HepG2 (cell line): ENCODE measurements at regions not wholly inside any gene's neighbourhood (a gene's known extent, or its start where the extent isn't known, plus 50 kb on each side); places are given as distances from the start of the nearest gene placed in this dataset.

ENCODE experiments used
- ATAC-seq: fragments of 200-7000 bp; cut with Tn5 transposase; 3 replicates; pipeline ENCODE4 v1.9.1; 2020; ENCODE audit warnings: mild to moderate bottlenecking, moderate library complexity
- BruUV-seq: library from RNA; stranded (reverse); fragments of 400-500 nt; replicated peaks from 2 replicates; lab custom pipeline; 2021; lab: Mats Ljungman, UMichigan
- CTCF ChIA-PET: fragments of 300-600 bp; formaldehyde crosslinking; extraction: SDS; loops from one replicate; lab custom pipeline; 2021; ENCODE audit warnings: low total read pairs, inconsistent platforms, low intra/inter-chr PET ratio; lab: Yijun Ruan, JAX
- POLR2A ChIA-PET: fragments of 350-600 bp; sonication (Branson Sonifier 250); formaldehyde crosslinking; loops from one replicate; lab custom pipeline; 2020; ENCODE audit warnings: antibody characterized with exemption, inconsistent platforms; lab: Yijun Ruan, JAX
- DNase-seq: peaks from one replicate; pipeline ENCODE4 v3.0.0-alpha.2; 2015; ENCODE audit warnings: low spot score
- FAIRE-seq: peaks from 3 replicates; lab custom pipeline; 2011; peaks lifted over from hg19 to GRCh38; lab: Jason Lieb, UNC
- H2AFZ ChIP-seq: one replicate; pipeline ENCODE4 v1.6.1; 2011; ENCODE audit warnings: low read length, inconsistent platforms
- H3K27ac ChIP-seq: fragments of 300-600 bp; 3 replicates; pipeline ENCODE4 v1.8.0; 2011; ENCODE audit warnings: mixed run types, mild to moderate bottlenecking, mixed read lengths, low read length, inconsistent platforms; ENCODE audit not compliant: insufficient read depth; ENCODE audit errors: extremely low read length
- H3K27me3 ChIP-seq, 2 experiments: fragments of 200-600 bp in 1 of 2; 2 replicates in 1 of 2; 3 replicates in 1 of 2; pipeline versions ENCODE4 v1.6.0 to v1.8.0; 2011; ENCODE audit warnings: low read length in 2 of 2, mild to moderate bottlenecking in 2 of 2, moderate library complexity in 2 of 2, inconsistent platforms in 1 of 2; ENCODE audit not compliant: insufficient read depth in 2 of 2, control insufficient read depth in 1 of 2
- H3K36me3 ChIP-seq, 2 experiments: fragments of 200-600 bp in 1 of 2; replicated peaks in 1 of 2; 2 replicates in 1 of 2; 3 replicates in 1 of 2; pipeline versions ENCODE4 v1.5.1 to v1.8.0; 2011; ENCODE audit warnings: low read length in 2 of 2, inconsistent platforms in 1 of 2; ENCODE audit not compliant: insufficient read depth in 2 of 2, control insufficient read depth in 1 of 2
- H3K4me1 ChIP-seq: 2 replicates; pipeline ENCODE4 v1.5.1; 2012; ENCODE audit warnings: low read length, inconsistent platforms; ENCODE audit not compliant: insufficient read depth
- H3K4me2 ChIP-seq: 2 replicates; pipeline ENCODE4 v1.6.0; 2011; ENCODE audit warnings: low read depth, low read length, inconsistent platforms
- H3K4me3 ChIP-seq, 3 experiments: fragments of 200-600 bp in 1 of 3; sonication (generic), shearing (Covaris generic) in 1 of 3; replicated peaks in 1 of 3; 2 replicates each; pipeline ENCODE4 v1.5.1; 2011 to 2016; ENCODE audit warnings: low read length in 3 of 3, inconsistent platforms in 2 of 3, low read depth in 2 of 3, mild to moderate bottlenecking in 2 of 3, control low read depth in 1 of 3, mixed read lengths in 1 of 3; ENCODE audit not compliant: insufficient read depth in 1 of 3
- H3K79me2 ChIP-seq: one replicate; pipeline ENCODE4 v1.6.1; 2011; ENCODE audit warnings: low read length, inconsistent platforms; ENCODE audit not compliant: insufficient read depth
- H3K9ac ChIP-seq: 2 replicates; pipeline ENCODE4 v1.6.0; 2011; ENCODE audit warnings: mild to moderate bottlenecking, low read depth, low read length, inconsistent platforms; ENCODE audit not compliant: insufficient read depth
- H3K9me3 ChIP-seq: 2 replicates; pipeline ENCODE4 v1.5.1; 2012; ENCODE audit warnings: mild to moderate bottlenecking, low read length
- H4K20me1 ChIP-seq: 2 replicates; pipeline ENCODE4 v1.6.0; 2011; ENCODE audit warnings: inconsistent platforms, mild to moderate bottlenecking, low read length, moderate library complexity; ENCODE audit not compliant: insufficient read depth
- ELF3 ChIP-seq: IDR thresholded peaks from 2 replicates; pipeline ENCODE4 v1.6.1; 2016; ENCODE audit warnings: missing genetic modification reagents, missing compliant biosample characterization
- EP300 ChIP-seq, 3 experiments: sonication (generic) in 1 of 3; formaldehyde crosslinking in 1 of 3; IDR thresholded peaks; 2 replicates each; pipeline versions ENCODE4 v1.5.1 to v1.6.1; 2011 to 2020; ENCODE audit warnings: low read depth in 2 of 3, low read length in 2 of 3, borderline replicate concordance in 1 of 3, improper control_type of control experiment in 1 of 3, mild to moderate bottlenecking in 1 of 3, missing genetic modification reagents in 1 of 3, moderate library complexity in 1 of 3
- FOXA3 ChIP-seq: IDR thresholded peaks from 2 replicates; pipeline ENCODE4 v1.6.1; 2016; ENCODE audit warnings: missing genetic modification reagents, missing compliant biosample characterization
- SALL2 ChIP-seq: sonication (generic); formaldehyde crosslinking; IDR thresholded peaks from 2 replicates; pipeline ENCODE4 v1.8.1; 2023; ENCODE audit warnings: mild to moderate bottlenecking, missing genetic modification reagents, inconsistent platforms
- TEAD3 ChIP-seq: optimal IDR thresholded peaks from 2 replicates; pipeline ENCODE3; 2016; ENCODE audit warnings: borderline replicate concordance
- ZNF333 ChIP-seq: sonication (generic); formaldehyde crosslinking; IDR thresholded peaks from 2 replicates; pipeline ENCODE4 v1.4.0; 2020; ENCODE audit warnings: mild to moderate bottlenecking, missing genetic modification reagents, borderline replicate concordance
- in situ Hi-C: cut with HindIII; loops from 2 replicates; pipeline ENCODE4 v1.10.0; 2017; ENCODE audit warnings: low pct_unique_long_range_greater_than_20kb; ENCODE audit not compliant: extremely low pct_ligation_motif_present
- intact Hi-C: fragments of 100-400 bp; cut with micrococcal nuclease; formaldehyde crosslinking; loops from one replicate; pipeline ENCODE4 v1.10.0; 2022; ENCODE audit not compliant: unreplicated experiment
- TF ChIP-seq, protein P1 (sequence below): sonication (generic); formaldehyde crosslinking; IDR thresholded peaks from 2 replicates; pipeline ENCODE4 v1.9.0; 2022; ENCODE audit warnings: missing genetic modification reagents, mild to moderate bottlenecking, borderline replicate concordance
- TF ChIP-seq, protein P2 (sequence below): sonication (generic); formaldehyde crosslinking; IDR thresholded peaks from 2 replicates; pipeline ENCODE4 v1.8.1; 2023; ENCODE audit warnings: missing genetic modification reagents, inconsistent platforms, borderline replicate concordance
- TF ChIP-seq, protein P3 (sequence below): sonication (generic); formaldehyde crosslinking; IDR thresholded peaks from 2 replicates; pipeline ENCODE4 v1.4.0; 2020; ENCODE audit warnings: missing genetic modification reagents
- TF ChIP-seq, protein P4 (sequence below): sonication (generic); formaldehyde crosslinking; IDR thresholded peaks from 2 replicates; pipeline ENCODE4 v1.5.1; 2020; ENCODE audit warnings: missing genetic modification reagents, mild to moderate bottlenecking, borderline replicate concordance
- TF ChIP-seq, protein P5 (sequence below): IDR thresholded peaks from 2 replicates; pipeline ENCODE4 v1.6.1; 2016; ENCODE audit warnings: missing biosample characterization, missing genetic modification reagents, low read depth

DNA sequence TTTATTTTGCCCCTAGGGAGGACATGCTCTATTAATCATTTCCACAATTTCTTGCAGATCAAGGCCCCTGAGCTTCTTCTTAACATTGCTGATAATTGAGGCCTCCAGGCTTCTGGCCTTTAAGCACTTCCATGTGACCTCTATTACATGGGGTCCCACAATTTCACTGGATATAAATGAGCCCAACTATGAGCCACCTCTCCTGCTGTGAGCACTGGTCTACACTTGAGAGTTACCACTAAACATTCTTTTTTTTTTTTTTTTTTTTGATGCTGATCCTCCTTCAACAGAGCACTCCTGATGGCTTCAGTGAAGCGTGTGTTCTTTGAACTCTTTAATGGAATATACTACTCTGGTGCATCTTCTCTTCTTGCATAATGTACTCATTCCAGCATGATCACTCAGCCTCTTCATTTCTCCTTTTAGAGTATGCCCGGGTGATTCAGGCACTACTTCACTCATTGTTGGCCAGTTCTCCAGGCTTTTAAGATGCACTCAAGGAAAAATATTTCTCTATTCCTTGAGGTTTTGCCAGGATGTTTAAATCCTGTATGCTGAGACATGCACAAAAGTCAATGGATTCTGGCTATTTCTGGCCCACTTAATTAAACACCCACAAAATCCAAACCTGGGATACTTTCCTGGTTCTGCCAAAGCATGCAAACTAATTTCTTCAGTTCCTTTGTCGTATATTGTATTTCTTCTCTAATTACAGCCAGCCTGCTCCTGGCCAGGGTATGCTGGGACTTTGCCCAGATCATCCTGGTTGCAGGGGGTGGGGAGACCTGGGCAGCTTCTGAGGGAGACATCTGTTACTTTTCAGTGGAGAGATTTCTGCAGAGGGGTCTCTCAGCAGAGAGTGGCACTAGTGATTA, 257.8 kb upstream of the LUZP2 start (continued):
- TF ChIP-seq, protein P1, sequence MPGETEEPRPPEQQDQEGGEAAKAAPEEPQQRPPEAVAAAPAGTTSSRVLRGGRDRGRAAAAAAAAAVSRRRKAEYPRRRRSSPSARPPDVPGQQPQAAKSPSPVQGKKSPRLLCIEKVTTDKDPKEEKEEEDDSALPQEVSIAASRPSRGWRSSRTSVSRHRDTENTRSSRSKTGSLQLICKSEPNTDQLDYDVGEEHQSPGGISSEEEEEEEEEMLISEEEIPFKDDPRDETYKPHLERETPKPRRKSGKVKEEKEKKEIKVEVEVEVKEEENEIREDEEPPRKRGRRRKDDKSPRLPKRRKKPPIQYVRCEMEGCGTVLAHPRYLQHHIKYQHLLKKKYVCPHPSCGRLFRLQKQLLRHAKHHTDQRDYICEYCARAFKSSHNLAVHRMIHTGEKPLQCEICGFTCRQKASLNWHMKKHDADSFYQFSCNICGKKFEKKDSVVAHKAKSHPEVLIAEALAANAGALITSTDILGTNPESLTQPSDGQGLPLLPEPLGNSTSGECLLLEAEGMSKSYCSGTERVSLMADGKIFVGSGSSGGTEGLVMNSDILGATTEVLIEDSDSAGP (CRISPR knock-in tag) = no peak
- TF ChIP-seq EP300 (IDR thresholded peaks at IDR 0.05; ENCODE audit: low read depth in 2 of 2, low read length in 2 of 2) (no peak), EP300 (CRISPR knock-in tag; IDR thresholded peaks at IDR 0.05; ENCODE audit: borderline replicate concordance) (no peak), SALL2 (CRISPR knock-in tag) (no peak), ZNF333 (no peak), FOXA3 (CRISPR knock-in tag) (no peak), ELF3 (CRISPR knock-in tag) (no peak)
- TF ChIP-seq, protein P2, sequence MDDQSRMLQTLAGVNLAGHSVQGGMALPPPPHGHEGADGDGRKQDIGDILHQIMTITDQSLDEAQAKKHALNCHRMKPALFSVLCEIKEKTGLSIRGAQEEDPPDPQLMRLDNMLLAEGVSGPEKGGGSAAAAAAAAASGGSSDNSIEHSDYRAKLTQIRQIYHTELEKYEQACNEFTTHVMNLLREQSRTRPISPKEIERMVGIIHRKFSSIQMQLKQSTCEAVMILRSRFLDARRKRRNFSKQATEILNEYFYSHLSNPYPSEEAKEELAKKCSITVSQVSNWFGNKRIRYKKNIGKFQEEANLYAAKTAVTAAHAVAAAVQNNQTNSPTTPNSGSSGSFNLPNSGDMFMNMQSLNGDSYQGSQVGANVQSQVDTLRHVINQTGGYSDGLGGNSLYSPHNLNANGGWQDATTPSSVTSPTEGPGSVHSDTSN = no peak

DNA sequence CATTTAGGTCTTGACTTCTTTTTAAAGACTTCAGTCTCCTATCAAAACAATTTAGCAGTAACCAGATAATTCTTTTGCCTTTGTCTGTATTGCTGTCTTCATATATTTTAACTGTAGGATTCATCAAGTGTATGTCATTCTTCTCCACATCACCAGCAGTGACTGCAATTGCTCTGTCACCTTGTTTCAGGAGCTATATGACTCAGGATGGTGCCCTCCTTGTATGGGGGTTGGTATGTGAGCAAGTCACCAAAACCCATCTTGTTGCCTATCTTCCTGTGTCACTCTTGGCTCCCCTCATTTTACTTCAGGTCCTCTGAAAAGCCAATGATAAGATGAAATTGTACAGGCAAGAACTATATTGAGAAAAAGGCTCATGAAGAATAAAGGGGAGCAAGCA, 256.9 kb upstream of the LUZP2 start:
- no peak overlapping the region for H3K9ac ChIP-seq
- no peak overlapping the region for H3K27ac ChIP-seq
- BruUV-seq = no TSS peak
- no peaks in the 10 kb centered on the region for H3K4me1 ChIP-seq
- in situ Hi-C loops = no loop called here
- H3K4me2 ChIP-seq = no peak overlapping the region
- H3K9me3 ChIP-seq = no peaks in the 10 kb centered on the region
- H3K79me2 ChIP-seq = no peaks in the 10 kb centered on the region
- DNase-seq (no peak), ATAC-seq (no peak), FAIRE-seq (no peak)
- H3K4me3 ChIP-seq = no peak overlapping the region
- CTCF ChIA-PET = no interaction called here
- H2AFZ ChIP-seq = no peak overlapping the region
- H3K36me3 ChIP-seq = no peaks in the 10 kb centered on the region
- no peaks in the 10 kb centered on the region for H4K20me1 ChIP-seq
- POLR2A ChIA-PET = no interaction called here
- no peaks in the 10 kb centered on the region for H3K27me3 ChIP-seq
- intact Hi-C loops = no loop called here
- TF ChIP-seq, protein P3, sequence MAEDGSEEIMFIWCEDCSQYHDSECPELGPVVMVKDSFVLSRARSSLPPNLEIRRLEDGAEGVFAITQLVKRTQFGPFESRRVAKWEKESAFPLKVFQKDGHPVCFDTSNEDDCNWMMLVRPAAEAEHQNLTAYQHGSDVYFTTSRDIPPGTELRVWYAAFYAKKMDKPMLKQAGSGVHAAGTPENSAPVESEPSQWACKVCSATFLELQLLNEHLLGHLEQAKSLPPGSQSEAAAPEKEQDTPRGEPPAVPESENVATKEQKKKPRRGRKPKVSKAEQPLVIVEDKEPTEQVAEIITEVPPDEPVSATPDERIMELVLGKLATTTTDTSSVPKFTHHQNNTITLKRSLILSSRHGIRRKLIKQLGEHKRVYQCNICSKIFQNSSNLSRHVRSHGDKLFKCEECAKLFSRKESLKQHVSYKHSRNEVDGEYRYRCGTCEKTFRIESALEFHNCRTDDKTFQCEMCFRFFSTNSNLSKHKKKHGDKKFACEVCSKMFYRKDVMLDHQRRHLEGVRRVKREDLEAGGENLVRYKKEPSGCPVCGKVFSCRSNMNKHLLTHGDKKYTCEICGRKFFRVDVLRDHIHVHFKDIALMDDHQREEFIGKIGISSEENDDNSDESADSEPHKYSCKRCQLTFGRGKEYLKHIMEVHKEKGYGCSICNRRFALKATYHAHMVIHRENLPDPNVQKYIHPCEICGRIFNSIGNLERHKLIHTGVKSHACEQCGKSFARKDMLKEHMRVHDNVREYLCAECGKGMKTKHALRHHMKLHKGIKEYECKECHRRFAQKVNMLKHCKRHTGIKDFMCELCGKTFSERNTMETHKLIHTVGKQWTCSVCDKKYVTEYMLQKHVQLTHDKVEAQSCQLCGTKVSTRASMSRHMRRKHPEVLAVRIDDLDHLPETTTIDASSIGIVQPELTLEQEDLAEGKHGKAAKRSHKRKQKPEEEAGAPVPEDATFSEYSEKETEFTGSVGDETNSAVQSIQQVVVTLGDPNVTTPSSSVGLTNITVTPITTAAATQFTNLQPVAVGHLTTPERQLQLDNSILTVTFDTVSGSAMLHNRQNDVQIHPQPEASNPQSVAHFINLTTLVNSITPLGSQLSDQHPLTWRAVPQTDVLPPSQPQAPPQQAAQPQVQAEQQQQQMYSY (CRISPR knock-in tag) = no peak
- TF ChIP-seq TEAD3 = no peak
- TF ChIP-seq, protein P4, sequence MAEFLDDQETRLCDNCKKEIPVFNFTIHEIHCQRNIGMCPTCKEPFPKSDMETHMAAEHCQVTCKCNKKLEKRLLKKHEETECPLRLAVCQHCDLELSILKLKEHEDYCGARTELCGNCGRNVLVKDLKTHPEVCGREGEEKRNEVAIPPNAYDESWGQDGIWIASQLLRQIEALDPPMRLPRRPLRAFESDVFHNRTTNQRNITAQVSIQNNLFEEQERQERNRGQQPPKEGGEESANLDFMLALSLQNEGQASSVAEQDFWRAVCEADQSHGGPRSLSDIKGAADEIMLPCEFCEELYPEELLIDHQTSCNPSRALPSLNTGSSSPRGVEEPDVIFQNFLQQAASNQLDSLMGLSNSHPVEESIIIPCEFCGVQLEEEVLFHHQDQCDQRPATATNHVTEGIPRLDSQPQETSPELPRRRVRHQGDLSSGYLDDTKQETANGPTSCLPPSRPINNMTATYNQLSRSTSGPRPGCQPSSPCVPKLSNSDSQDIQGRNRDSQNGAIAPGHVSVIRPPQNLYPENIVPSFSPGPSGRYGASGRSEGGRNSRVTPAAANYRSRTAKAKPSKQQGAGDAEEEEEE (CRISPR knock-in tag) = no peak
- TF ChIP-seq, protein P5, sequence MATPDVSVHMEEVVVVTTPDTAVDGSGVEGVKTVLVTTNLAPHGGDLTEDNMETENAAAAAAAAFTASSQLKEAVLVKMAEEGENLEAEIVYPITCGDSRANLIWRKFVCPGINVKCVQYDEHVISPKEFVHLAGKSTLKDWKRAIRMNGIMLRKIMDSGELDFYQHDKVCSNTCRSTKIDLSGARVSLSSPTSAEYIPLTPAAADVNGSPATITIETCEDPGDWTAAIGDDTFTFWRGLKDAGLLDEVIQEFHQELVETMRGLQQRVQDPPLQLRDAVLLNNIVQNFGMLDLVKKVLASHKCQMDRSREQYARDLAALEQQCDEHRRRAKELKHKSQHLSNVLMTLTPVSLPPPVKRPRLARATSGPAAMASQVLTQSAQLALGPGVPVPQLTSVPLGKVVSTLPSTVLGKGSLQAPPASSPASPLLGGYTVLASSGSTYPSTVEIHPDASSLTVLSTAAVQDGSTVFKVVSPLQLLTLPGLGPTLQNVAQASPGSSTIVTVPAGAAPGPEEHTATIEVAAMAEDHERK (CRISPR knock-in tag) = no peak
